ENCODE measurements at regions not wholly inside any gene's neighbourhood (a gene's known extent, or its start where the extent isn't known, plus 50 kb on each side); places are given as distances from the start of the nearest gene placed in this dataset.

DNA sequence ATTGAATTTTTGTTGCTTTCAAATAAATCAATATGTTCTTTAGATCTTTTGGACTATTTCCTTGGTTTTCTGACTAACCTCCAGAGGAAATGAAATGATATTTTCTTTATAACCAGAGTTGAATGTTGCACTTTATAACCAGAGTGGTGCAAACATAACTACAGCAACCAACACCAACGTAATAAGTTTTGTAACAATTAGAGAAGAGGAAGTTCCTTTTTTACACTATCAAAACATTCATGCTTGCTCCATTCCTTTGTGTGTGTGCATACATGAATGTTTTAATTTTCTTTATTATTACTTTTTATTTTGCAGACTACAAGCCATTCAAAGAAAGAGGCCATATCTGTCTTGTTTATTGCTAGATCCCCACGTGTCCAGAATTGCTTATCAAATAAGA, 193.0 kb upstream of the PPP3CA start:
- TF ChIP-seq YY1 (IDR thresholded peaks at IDR 0.05; ENCODE audit: low read depth, low read length) (no peak), RAD51 (IDR thresholded peaks at IDR 0.05) (no peak), POLR2A (IDR thresholded peaks at IDR 0.05; ENCODE audit: low read depth, low read length) (no peak), PAX8 (IDR thresholded peaks at IDR 0.05) (no peak)
- TF ChIP-seq, protein P1, sequence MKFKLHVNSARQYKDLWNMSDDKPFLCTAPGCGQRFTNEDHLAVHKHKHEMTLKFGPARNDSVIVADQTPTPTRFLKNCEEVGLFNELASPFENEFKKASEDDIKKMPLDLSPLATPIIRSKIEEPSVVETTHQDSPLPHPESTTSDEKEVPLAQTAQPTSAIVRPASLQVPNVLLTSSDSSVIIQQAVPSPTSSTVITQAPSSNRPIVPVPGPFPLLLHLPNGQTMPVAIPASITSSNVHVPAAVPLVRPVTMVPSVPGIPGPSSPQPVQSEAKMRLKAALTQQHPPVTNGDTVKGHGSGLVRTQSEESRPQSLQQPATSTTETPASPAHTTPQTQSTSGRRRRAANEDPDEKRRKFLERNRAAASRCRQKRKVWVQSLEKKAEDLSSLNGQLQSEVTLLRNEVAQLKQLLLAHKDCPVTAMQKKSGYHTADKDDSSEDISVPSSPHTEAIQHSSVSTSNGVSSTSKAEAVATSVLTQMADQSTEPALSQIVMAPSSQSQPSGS (IDR thresholded peaks at IDR 0.05; ENCODE audit: low read length), result no peak
